GM12878 (cell line): ENCODE measurements at regions not wholly inside any gene's neighbourhood (a gene's known extent, or its start where the extent isn't known, plus 50 kb on each side); places are given as distances from the start of the nearest gene placed in this dataset.

Source experiments
- ASH2L ChIP-seq: fragments of 300-600, 200-600 bp; sonication (generic); IDR thresholded peaks from 2 replicates; pipeline ENCODE4 v1.6.1; 2017; ENCODE audit warnings: low read depth, mild to moderate bottlenecking, borderline replicate concordance
- EED ChIP-seq: sonication (generic); IDR thresholded peaks from 2 replicates; pipeline ENCODE4 v1.6.1; 2016; ENCODE audit warnings: antibody characterized with exemption, low read depth
- GABPA ChIP-seq: IDR thresholded peaks from 2 replicates; pipeline ENCODE4 v1.6.1; 2014; ENCODE audit warnings: antibody characterized with exemption, low read depth, mild to moderate bottlenecking, inconsistent platforms
- GATAD2B ChIP-seq: fragments of 450-650 bp; conservative IDR thresholded peaks from 2 replicates; pipeline ENCODE4 v1.6.1; 2017; ENCODE audit warnings: low read depth, mild to moderate bottlenecking, moderate library complexity
- LARP7 ChIP-seq: fragments of 450-650 bp; IDR thresholded peaks from 2 replicates; pipeline ENCODE4 v1.6.1; 2017; ENCODE audit warnings: mild to moderate bottlenecking
- MEF2A ChIP-seq: IDR thresholded peaks from 2 replicates; pipeline ENCODE4 v1.6.1; 2011; ENCODE audit warnings: low read depth, mild to moderate bottlenecking, low read length, moderate library complexity; ENCODE audit not compliant: insufficient read depth
- NRF1 ChIP-seq: conservative IDR thresholded peaks from 2 replicates; pipeline ENCODE4 v1.6.1; 2011; ENCODE audit warnings: mild to moderate bottlenecking, low read depth, low read length, improper control_type of control experiment
- REST ChIP-seq: IDR thresholded peaks from 2 replicates; pipeline ENCODE4 v1.6.1; 2012; ENCODE audit warnings: mild to moderate bottlenecking, low read depth, low read length
- TF ChIP-seq, protein P1 (sequence below): fragments of 450-650 bp; IDR thresholded peaks from 2 replicates; pipeline ENCODE4 v1.6.1; 2014; ENCODE audit warnings: mild to moderate bottlenecking

GRCh38 chr18:48472610-48473009 lies 63.4 kb upstream of the ZBTB7C start:
- TF ChIP-seq ASH2L (no peak), LARP7 (no peak), NRF1 (no peak), MEF2A (no peak), GABPA (no peak), REST (no peak), GATAD2B (no peak), EED (no peak)
- TF ChIP-seq, protein P1, sequence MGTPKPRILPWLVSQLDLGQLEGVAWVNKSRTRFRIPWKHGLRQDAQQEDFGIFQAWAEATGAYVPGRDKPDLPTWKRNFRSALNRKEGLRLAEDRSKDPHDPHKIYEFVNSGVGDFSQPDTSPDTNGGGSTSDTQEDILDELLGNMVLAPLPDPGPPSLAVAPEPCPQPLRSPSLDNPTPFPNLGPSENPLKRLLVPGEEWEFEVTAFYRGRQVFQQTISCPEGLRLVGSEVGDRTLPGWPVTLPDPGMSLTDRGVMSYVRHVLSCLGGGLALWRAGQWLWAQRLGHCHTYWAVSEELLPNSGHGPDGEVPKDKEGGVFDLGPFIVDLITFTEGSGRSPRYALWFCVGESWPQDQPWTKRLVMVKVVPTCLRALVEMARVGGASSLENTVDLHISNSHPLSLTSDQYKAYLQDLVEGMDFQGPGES = no peak
